ENCODE measurements at regions not wholly inside any gene's neighbourhood (a gene's known extent, or its start where the extent isn't known, plus 50 kb on each side); places are given as distances from the start of the nearest gene placed in this dataset.

- Histone ChIP-seq H3K4me1 (no peaks in the 10 kb centered on the region), H3K9me3 (no peaks in the 10 kb centered on the region), H3K27ac (no peak overlapping the region), H3K4me3 (no peak overlapping the region), H3K36me3 (ENCODE audit: insufficient read depth in 1 of 2, low read depth in 1 of 2) (no peaks in the 10 kb centered on the region), H3K27me3 (ENCODE audit: insufficient read depth in 3 of 3, low read length in 2 of 3) (no peaks in the 10 kb centered on the region)
- DNase-seq, result no peak
- intact Hi-C loops (cut with DNase I), result no loop called here
- TF ChIP-seq CTCF (IDR thresholded peaks at IDR 0.05), result no peak
- no peak for ATAC-seq
- 26 to 31% (median 30%) methylated on average over 3 of the region's 3 CpGs for WGBS, 3 donors
Observed at GRCh38 chr10:52443419-52444388, 129.6 kb downstream of the DKK1 start.

- TF ChIP-seq CTCF (IDR thresholded peaks at IDR 0.05), result no peak
- DNase-seq (no peak), ATAC-seq (no peak)
- Histone ChIP-seq H3K4me1 (no peaks in the 10 kb centered on the region), H3K9me3 (no peaks in the 10 kb centered on the region), H3K27ac (no peak overlapping the region), H3K36me3 (ENCODE audit: insufficient read depth in 1 of 2, low read depth in 1 of 2) (no peaks in the 10 kb centered on the region), H3K27me3 (ENCODE audit: insufficient read depth in 3 of 3, low read length in 2 of 3) (peaks cover 0 to 2% (median 0%) of the 10 kb centered on the region in 3 donors), H3K4me3 (no peak overlapping the region)
- 37 to 49% (median 41%) methylated on average over 5 of the region's 5 CpGs for WGBS, 3 donors
- intact Hi-C loops (cut with DNase I), result no loop called here
Observed at GRCh38 chr10:52446391-52446790, 132.3 kb downstream of the DKK1 start.

- Histone ChIP-seq H3K27ac (no peak overlapping the region), H3K4me3 (no peak overlapping the region), H3K27me3 (ENCODE audit: insufficient read depth in 3 of 3, low read length in 2 of 3) (peaks cover 0 to 2% (median 0%) of the 10 kb centered on the region in 3 donors), H3K9me3 (no peaks in the 10 kb centered on the region), H3K36me3 (ENCODE audit: insufficient read depth in 1 of 2, low read depth in 1 of 2) (no peaks in the 10 kb centered on the region), H3K4me1 (no peaks in the 10 kb centered on the region)
- TF ChIP-seq CTCF (IDR thresholded peaks at IDR 0.05), result no peak
- DNase-seq, result no peak
- intact Hi-C loops (cut with DNase I), result no loop called here
- no peak for ATAC-seq
Observed at GRCh38 chr10:52447931-52448353, 133.9 kb downstream of the DKK1 start.

GRCh38 chr10:52450762-52451291 is 136.7 kb downstream of the DKK1 start:
- Histone ChIP-seq H3K9me3 (no peaks in the 10 kb centered on the region), H3K27me3 (ENCODE audit: insufficient read depth in 3 of 3, low read length in 2 of 3) (peaks cover 0 to 7% (median 2%) of the 10 kb centered on the region in 3 donors), H3K27ac (no peak overlapping the region), H3K4me3 (no peak overlapping the region), H3K4me1 (no peaks in the 10 kb centered on the region), H3K36me3 (ENCODE audit: insufficient read depth in 1 of 2, low read depth in 1 of 2) (no peaks in the 10 kb centered on the region)
- DNase-seq (no peak), ATAC-seq (no peak)
- intact Hi-C loops (cut with DNase I), result no loop called here
- WGBS, 3 donors, result 90 to 93% (median 91%) methylated on average over 6 of the region's 6 CpGs
- no peak for TF ChIP-seq CTCF (IDR thresholded peaks at IDR 0.05)
